ENCODE measurements at regions not wholly inside any gene's neighbourhood (a gene's known extent, or its start where the extent isn't known, plus 50 kb on each side); places are given as distances from the start of the nearest gene placed in this dataset.
"Not testable (repeated sequence)": the region's sequence is repeated elsewhere in the genome, so short reads cannot be mapped to it uniquely, and the experiment has no call there.

DNA sequence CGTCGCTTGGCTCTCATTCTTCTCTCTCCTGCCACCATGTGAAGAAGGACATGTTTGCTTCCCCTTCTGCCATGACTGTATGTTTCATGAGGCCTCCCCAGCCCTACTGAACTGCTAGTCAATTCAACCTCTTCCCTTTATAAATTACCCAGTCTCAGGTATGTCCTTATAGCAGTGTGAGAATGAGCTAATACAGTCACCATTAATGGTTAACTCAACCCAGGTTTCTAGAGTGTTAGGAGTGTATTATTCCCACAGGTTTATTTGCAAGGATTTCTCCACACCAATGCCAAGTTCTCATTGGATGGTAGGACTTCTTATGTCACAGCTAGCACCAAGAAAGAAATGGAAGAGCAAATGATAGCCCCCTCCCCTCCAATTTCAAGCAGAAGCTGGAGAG is 71.9 kb downstream of the DYNAP start:
- no peak for DNase-seq (ENCODE audit: low spot score)

DNA sequence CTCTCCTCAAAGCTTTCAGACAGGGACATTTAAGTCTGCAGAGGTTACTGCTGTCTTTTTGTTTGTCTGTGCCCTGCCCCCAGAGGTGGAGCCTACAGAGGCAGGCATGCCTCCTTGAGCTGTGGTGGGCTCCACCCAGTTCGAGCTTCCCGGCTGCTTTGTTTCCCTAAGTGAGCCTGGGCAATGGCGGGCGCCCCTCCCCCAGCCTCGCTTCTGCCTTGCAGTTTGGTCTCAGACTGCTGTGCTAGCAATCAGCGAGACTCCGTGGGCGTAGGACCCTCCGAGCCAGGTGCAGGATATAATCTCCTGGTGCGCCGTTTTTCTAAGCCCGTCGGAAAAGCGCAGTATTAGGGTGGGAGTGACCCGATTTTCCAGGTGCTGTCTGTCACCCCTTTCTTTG is 78.7 kb downstream of the DYNAP start:
- DNase-seq (ENCODE audit: low spot score): not testable (repeated sequence)

DNA sequence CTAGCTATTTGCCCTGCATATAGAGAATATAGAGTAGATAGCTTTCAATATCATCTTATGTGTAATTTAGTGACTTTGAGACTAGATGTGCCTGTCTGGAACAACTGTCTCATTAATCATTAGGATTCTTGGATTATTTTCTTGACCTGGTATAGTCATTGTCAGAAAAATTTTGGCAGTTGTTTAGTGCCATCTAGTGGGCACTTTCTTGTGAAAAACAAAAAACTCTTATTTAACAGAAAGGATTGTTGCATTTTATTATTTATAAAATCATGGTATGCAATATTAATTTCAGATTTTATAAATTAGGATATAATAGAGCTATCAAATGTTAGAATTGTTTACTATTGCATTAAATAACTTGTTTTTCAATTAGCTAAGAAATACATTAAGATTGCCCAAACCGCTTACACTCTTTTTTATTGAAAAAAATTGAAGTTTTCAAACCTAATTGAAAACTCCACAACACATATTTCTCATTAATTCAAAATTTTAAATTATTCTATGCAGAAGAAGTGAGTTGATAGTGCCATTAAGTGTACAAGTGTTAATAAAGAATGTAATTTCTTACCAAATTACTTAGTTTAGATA is 80.3 kb downstream of the DYNAP start:
- no peak for DNase-seq (ENCODE audit: low spot score)

DNA sequence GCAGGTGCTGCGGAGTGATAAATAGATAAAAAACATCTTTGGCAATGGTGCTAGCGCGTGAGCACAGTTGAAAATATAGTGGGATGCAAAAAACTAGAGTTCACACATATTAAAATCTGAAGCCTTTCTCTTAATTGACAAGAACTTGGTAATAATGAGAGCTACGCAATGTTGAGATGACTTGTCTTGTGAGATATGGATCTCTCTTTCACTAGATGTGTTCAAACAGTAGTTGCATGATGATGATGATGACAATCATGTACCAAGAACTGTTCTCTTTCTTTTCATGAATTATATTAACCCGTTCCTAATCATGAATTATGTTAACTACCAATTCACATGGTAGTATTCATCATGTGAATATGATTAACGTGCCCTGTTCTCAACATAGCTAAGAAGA is 81.1 kb downstream of the DYNAP start:
- no peak for DNase-seq (ENCODE audit: low spot score)

DNA sequence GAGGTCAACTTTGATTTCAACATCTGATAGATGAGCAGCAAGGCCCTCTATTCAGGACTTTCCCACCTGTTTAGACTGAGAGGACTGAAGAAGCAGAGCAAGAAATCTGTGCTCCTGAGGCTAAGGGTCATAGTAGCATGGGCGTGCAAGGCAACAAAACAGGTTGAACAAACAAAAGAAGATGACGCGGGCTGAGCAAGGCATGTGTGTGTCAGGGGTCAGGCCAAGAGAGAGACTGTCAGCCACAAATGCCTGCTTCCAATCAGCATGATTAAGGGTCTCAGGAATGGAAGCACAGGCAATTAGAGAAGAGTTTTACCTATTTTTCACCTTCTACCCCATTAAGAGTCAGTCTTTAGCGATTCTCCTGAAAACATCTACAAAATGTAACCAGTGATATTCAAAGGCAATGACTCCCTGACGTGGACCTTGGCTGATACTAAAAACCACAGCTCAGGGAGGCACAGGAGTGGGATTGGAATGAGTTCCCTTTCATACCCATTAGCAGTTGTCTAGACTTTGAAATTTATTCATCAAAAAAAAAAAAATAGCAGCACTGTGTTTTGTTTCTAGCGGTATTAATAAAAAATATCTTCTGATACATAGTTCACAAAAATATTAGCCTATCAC is 81.9 kb downstream of the DYNAP start:
- peak; percentile 8 for DNase-seq (ENCODE audit: low spot score)

DNA sequence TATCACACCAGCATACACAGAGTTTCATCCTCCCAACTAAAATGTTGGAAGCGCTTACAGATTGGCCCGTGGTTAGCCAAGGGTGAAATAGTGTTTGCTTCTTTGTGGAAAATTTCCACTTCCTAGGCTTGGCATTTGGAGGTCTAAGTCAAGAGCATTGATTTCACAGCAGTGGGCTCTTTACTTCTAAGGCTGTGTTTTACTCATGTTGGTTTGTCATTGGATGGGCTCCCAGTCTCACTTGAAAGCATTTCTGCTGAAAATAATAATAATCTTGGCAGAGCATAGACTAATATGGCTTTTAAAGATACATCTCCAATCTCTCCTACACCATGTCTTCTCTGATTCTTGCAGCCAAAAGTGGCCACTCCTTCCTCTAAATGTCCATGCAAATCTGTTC is 82.9 kb downstream of the DYNAP start:
- DNase-seq (ENCODE audit: low spot score): no peak

DNA sequence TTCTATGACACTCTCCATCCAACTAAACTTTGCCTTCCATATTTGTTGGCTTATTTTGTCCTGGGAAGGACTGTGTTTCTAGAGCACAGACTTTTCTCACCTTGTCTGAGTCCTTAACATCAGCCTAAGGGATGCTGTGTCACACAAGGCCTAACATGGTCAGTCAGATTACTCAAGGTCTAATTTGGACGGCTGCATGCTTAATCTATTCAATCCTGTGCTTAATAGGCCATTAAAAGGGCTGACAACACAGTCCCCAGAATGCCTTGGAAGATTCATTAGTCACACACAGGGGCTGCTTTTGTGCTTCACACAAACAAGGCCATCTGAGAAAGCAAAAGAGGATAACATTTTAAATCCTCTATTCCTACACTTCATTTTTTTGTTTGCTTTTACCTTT is 84.0 kb downstream of the DYNAP start:
- DNase-seq (ENCODE audit: low spot score): no peak

DNA sequence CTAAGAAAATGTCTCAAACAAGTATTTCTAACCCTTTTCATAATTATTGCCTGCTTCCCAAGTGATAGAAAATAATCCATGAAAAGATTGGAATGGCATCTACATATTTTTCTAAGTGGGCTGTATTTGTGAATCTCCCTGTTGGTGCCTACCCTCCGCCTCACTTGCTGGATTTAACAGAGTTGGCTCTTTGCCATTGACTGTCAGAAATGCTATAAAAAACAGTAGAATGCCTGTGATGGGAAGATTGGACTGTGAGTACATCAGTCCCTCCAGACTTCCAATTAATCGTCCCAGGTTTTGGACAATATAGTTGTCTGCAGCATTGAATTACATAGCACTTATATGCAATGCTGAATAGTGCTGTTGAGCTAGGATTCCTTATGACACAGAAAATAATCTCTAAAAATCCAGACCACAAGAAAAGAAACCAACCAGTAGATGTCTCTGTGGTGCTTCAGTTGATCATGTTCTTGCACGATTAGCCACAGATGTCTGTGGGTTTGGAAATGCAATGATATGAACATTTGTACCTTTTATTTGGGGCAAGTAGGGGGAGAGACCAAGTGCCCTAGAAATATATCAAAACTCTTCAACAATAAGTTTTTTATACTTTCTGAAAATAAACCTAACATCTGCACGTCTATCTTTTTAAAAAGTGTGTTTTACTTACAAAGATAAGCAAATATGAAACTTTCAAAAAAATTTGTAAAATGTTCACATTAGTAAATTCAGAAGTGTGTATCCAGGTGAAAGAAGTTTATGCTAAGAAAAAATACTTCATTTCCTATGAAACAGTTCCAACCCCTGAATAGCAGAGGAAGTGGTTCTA is 88.5 kb downstream of the DYNAP start:
- peak; percentile 15 for DNase-seq (ENCODE audit: low spot score)

DNA sequence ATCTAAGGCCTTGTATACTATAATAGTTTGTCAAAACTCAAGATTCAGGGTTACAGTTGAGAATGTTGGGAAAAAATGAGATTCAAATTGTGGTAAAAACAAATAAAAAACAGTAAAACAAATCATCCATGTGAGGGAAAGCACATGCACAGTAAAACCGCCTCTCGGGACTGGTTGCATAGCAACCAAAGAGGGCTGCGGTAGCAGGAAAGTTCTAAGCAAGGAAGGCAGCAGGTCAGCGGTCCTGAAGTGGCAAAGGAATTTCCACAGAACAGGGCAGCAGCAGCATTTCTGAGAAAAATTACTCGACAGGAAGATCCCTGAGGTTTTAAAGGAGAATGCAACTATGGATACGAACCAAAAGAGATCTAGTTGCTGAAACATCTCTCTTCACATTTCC is 93.7 kb downstream of the DYNAP start:
- DNase-seq (ENCODE audit: low spot score): no peak

DNA sequence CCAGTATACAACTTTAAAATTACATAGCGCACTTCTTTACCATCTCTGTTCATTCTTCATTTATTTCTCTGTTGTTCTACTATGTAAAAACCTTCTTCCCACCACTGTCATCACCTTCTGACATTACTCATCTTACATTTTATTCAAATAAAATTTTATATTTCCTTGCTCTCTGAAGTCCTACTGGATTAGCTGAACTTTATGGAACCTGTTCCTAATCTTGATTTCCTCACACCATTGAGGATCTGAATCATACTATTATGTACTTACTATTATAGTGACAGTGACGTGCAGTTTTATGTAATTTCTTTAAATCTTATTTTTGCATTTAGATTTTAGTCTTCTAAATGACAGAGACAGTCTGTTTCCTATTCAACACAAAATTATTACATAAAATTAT is 98.3 kb downstream of the DYNAP start:
- no peak for DNase-seq (ENCODE audit: low spot score)

DNA sequence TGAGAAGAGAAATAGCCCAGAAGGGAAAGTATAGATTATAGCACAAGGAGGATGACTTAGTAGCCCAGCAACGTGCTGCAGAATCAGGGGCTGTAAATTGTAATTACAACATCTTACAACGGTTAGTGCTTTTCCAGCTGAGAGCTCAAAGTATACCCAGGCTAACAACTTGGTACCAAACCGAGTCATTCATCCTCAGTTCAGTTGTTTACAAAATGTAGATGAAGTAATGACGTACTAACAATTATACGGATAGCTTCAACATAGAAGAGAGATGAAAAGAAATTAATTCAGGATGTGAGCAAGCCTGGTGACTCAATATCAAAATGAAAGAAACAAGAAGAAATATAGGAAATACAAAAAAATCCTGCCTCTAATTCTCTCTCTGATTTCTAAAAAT is 99.2 kb downstream of the DYNAP start:
- no peak for DNase-seq (ENCODE audit: low spot score)

DNA sequence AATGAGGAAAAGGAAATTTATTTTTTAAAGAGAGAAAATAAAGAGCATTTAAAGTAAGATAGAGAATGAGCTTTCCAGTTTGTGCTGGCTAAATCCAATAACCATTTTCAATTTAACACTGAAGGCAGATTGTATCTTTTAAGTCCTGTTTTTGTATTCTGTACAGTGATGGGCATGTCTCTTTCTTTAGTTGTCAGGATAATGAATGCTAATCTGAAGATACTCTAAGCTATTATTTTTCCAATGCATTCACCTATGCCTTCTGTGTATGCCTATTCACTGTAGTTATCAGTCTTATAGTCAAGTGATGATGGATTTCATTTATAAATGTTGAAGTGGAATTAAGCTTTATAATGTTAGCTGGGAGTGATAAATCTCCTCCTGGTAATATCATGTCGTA is 101.4 kb downstream of the DYNAP start:
- no peak for DNase-seq (ENCODE audit: low spot score)

DNA sequence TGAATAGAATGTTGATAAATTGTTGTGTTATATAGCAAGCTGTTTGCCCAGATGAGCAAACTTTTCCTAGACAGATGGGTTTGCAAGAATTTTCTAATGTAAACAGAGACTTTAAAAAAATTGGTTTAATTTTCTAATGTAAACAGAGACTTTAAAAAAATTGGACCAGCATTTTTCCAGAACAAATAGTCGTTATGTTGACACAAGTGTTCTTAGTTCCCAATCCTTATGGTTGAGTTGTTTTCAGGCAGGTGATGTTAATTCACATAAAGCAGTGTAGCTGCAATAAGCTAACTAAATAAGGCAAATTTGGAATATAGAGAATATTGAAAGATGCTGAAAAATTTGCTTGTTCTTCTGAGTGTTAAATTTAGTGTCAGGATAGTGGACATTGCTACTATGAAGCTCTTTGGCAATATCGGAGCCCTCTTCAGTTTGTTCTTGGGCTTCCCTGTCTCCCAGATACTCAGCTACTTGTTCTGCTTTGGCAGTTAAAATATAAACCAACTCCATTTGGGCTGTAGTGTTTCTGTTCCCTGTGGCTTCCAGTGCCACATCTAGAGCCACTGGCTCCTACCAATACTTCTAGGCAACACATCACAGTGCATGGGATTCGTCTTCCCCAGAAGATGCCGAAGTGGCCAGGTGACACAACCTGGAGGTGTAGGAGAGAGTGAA is 105.7 kb downstream of the DYNAP start:
- no peak for DNase-seq (ENCODE audit: low spot score)

DNA sequence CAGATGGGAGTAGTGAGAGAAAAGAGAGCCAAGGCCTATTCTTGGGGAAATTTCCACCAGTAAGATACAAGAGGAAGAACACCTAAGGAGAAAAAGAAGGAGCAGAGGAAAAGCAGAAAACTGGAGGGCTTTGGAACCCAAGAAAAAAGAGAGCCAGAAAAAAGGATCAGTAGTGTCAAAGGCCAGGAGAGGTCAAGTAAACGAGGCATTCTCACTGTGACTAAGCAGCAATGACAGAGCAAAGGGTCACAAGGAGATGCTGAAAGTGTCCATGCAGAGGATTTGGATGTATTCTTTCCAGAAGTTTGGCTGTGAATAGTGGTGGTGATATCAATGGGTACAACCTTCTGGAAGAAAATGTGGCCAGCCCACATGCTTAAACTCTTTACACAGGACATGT is 109.5 kb downstream of the DYNAP start:
- no peak for DNase-seq (ENCODE audit: low spot score)

DNA sequence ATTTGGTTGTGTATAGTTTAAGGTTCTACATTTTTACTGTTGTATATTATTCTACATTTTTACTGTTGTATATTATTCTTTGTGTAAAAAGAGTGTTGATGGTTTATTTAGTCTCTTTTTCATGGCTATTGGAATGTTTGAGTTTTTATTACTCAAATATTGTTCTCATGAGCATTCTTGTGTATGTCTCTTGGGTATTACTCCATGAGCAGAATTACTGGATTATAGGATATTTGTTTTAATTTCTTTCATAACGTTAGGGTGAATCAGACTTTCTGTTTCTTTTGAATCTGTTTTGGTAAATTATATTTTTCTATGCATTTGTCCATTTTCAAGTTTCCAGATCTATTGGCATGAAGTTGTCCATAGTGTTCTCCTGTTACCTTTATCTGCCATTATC is 111.6 kb downstream of the DYNAP start:
- DNase-seq (ENCODE audit: low spot score): no peak

DNA sequence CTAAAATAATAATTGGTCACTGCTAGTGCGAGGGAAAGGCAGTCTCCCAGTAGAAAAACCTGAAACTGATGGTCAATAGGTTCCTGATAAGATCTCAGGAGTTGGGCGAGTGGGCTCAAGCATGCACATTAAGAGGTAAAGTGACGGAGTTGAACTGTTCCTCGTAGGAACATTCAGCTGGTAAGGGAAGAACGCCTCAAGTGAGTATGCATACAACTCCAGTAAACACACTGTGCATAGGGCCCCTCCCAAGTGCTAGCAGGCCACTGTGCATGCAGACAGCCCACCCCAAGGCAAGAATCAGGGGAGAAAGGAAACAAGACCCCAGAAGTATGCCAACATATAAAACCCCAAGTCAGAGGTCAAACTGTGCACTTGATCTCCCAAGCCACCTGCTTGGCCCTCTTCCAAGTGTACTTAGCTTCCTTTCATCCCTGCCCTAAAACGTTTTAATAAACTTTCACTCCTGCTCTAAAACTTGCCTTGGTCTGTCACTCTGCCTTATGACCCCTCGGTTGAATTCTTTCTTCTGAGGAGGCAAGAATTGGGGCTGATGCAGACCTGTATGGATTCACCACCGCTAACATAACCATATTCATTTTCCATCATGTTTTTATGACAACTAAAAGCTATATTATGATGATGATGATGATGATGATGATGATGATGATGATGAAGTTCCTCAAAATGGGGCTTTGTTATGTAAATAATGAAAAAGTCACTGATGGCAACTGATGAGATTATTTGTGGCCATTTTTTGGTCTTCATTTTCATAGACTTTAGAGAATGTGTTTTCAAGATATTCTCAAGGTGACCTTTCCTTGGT is 118.0 kb upstream of the RAB27B start:
- DNase-seq (ENCODE audit: low spot score): no peak

DNA sequence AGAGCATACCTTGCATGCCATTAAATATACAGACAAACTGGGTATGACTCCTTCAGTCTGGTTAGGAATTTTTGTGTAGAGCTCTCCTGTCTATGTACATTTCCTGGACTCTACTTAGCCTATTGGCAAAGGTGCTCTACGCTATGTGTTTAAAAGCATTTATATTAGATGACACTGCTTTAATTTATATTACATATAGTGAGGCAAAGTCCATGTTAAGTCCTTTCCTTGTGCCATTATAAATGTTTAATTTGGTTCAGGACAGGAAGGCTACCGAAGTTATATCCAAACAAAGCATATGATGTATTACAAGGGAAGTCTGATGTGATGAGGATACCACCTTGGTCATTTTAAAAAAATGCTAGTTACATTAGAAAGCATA is 117.4 kb upstream of the RAB27B start:
- no peak for DNase-seq (ENCODE audit: low spot score)

DNA sequence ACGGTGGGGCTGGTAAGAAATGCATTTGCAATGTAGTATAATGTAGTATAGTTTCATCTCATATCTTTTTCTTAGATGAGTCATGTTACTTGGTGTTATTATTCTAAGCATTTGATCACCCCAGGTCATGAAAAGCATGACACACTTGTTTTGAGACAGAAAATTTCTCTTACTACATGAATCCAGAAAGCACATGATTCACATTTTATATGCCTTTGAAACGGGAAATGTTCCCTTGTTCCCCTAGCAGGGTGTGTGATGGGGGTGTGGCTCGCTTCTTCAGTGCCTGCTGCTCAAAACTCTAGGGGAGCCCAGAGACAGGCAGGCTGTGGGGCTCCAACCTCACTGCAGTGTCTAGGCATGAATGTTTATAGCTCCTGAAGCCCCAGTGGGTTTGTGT is 116.0 kb upstream of the RAB27B start:
- DNase-seq (ENCODE audit: low spot score): no peak

DNA sequence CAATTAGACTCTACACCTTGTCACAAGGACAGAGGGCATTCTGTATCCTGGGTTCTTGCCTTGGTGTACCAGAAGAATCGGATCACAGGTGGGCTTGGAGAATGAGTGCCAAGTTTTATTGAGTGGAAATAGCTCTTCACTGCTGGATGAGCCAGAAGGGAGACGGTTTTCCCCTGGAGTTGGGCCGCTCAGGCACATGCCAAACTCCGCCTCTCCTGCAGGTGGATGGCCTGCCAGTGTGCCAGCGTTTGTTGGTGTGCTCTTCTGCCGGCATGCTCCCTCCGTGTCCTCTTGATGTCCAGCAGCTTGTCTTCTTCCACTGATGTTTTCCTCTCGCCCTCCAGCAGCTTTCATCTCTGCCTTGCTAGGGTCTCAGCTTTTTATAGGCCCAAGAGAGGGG is 115.5 kb upstream of the RAB27B start:
- DNase-seq (ENCODE audit: low spot score): no peak

DNA sequence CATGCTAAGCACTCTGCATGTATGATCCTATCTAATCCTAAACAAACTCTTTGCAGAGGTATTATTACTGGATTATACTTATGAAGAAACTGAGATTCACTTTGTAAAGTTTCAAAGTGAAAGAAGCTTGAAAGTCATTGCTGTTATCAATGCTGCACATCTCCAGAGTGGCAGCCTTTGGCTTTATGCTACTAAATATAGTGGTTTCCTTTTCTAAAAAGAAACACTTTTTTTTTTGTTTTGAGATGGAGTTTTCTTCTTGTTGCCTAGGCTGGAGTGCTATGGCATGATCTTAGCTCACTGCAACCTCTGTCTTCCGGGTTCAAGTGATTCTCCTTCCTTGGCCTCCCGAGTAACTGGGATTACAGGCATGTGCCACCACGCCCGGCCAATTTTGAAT is 114.9 kb upstream of the RAB27B start:
- no peak for DNase-seq (ENCODE audit: low spot score)

DNA sequence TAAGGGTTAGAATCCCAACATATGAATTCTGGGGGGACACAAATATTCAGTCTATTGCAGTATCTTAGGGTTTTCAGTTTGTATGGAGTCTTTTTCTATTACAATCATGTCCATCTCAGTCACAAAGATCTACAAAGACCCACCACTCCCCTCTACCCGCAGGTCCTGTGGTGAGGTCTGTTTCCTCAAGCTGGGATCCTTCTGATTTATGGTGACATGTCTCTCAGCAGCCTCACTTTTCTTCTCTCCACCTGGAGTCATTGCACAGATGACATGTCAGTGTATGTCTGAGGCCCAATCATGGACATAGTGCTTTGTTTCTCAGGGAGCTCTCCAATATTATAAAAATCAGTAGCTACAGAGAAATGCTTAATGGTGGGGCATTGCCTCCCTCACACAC is 113.4 kb upstream of the RAB27B start:
- DNase-seq (ENCODE audit: low spot score): no peak

DNA sequence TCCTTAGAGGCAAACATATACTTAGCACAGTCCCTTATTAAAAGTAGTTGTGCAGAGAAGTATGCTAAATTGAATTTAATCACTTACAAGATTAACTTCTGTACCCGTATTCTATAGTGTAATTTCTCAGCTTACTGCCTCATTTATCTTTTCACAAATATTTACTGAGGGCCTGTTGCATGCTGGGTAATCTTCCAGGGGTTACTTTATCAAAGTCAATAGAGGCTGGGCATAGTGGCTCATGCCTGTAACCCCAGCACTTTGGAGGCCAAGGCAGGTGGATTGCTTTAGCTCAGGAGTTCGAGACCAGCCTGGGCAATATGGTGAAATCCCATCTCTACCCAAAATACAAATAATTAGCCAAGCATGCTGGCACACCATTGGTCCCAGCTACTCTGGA is 111.7 kb upstream of the RAB27B start:
- DNase-seq (ENCODE audit: low spot score): no peak

All from HuH-7.5 (cell line).